GM13977 (cell line): ENCODE measurements at regions not wholly inside any gene's neighbourhood (a gene's known extent, or its start where the extent isn't known, plus 50 kb on each side); places are given as distances from the start of the nearest gene placed in this dataset.

ENCODE experiments used
- DNase-seq: peaks from one replicate; pipeline ENCODE4 v3.0.0; 2012; ENCODE audit warnings: low spot score
- CTCF ChIP-seq: IDR thresholded peaks from 2 replicates; pipeline ENCODE4 v1.5.1; 2012; ENCODE audit warnings: mild to moderate bottlenecking, control low read depth; ENCODE audit not compliant: insufficient read depth; ENCODE audit errors: extremely low read depth, missing control alignments
- in situ Hi-C: fragments of 300-500 bp; cut with MboI; formaldehyde crosslinking; loops from one replicate; pipeline ENCODE4 v1.12.0; 2022; ENCODE audit warnings: low sequenced_read_pairs, low pct_unique_long_range_greater_than_20kb, mixed read lengths, inconsistent platforms; ENCODE audit not compliant: unreplicated experiment

GRCh38 chr22:48397531-48398180 lies 1430.0 kb downstream of the BRD1 start:
- no peak for TF ChIP-seq CTCF
- DNase-seq = no peak
- in situ Hi-C loops = no loop called here

- in situ Hi-C loops = no loop called here
- no peak for DNase-seq
- TF ChIP-seq CTCF = no peak
Measured at GRCh38 chr22:48396785-48397530, 1430.7 kb downstream of the BRD1 start.

GRCh38 chr22:48396091-48396784 lies 1431.4 kb downstream of the BRD1 start:
- DNase-seq = no peak
- TF ChIP-seq CTCF = no peak
- in situ Hi-C loops = no loop called here

- in situ Hi-C loops = no loop called here
Measured at GRCh38 chr22:48395201-48395600, 1432.5 kb downstream of the BRD1 start.

GRCh38 chr22:48394787-48395186 lies 1432.9 kb downstream of the BRD1 start:
- TF ChIP-seq CTCF = no peak
- no peak for DNase-seq
- in situ Hi-C loops = no loop called here

More at GRCh38 chr22:48395201-48395600, 1432.5 kb downstream of the BRD1 start:
- TF ChIP-seq CTCF = no peak
- DNase-seq = no peak

GRCh38 chr22:48393885-48394284 lies 1433.8 kb downstream of the BRD1 start:
- in situ Hi-C loops = no loop called here
- DNase-seq = no peak
- TF ChIP-seq CTCF = no peak
